GM18519 (cell line): ENCODE measurements at regions not wholly inside any gene's neighbourhood (a gene's known extent, or its start where the extent isn't known, plus 50 kb on each side); places are given as distances from the start of the nearest gene placed in this dataset.

Experiments used
- ATAC-seq: cut with Tn5 transposase; IDR thresholded peaks from one replicate; pipeline ENCODE4 v1.9.1; 2021; ENCODE audit warnings: mild to moderate bottlenecking, moderate library complexity; ENCODE audit not compliant: unreplicated experiment, low FRiP score

- ATAC-seq, result no peak
Measured at GRCh38 chr2:128868686-128869551, 550.3 kb upstream of the HS6ST1 start.

GRCh38 chr2:128874608-128875007 is 555.9 kb upstream of the HS6ST1 start:
- no peak for ATAC-seq

- ATAC-seq, result no peak
Measured at GRCh38 chr2:128876986-128877983, 558.6 kb upstream of the HS6ST1 start.

GRCh38 chr2:128879161-128879560 is 560.5 kb upstream of the HS6ST1 start:
- ATAC-seq, result no peak

GRCh38 chr2:128894896-128895295 is 576.2 kb upstream of the HS6ST1 start:
- no peak for ATAC-seq

GRCh38 chr2:128901572-128902391 is 583.1 kb upstream of the HS6ST1 start:
- ATAC-seq, result no peak

GRCh38 chr2:128903637-128904036 is 585.0 kb upstream of the HS6ST1 start:
- no peak for ATAC-seq

- ATAC-seq, result no peak
Measured at GRCh38 chr2:128911276-128911675, 592.6 kb upstream of the HS6ST1 start.

GRCh38 chr2:128914320-128914719 is 595.7 kb upstream of the HS6ST1 start:
- ATAC-seq, result no peak

- no peak for ATAC-seq
Measured at GRCh38 chr2:128921751-128922150, 603.1 kb upstream of the HS6ST1 start.

- ATAC-seq, result no peak
Measured at GRCh38 chr2:128922154-128922553, 603.5 kb upstream of the HS6ST1 start.

- ATAC-seq, result no peak
Measured at GRCh38 chr2:128925631-128926030, 607.0 kb upstream of the HS6ST1 start.

GRCh38 chr2:128930101-128930500 is 611.4 kb upstream of the HS6ST1 start:
- no peak for ATAC-seq

GRCh38 chr2:128940378-128940777 is 621.7 kb upstream of the HS6ST1 start:
- no peak for ATAC-seq

- ATAC-seq, result no peak
Measured at GRCh38 chr2:128941751-128942150, 623.1 kb upstream of the HS6ST1 start.

GRCh38 chr2:128949360-128949759 is 630.7 kb upstream of the HS6ST1 start:
- ATAC-seq, result no peak

GRCh38 chr2:128950758-128951157 is 632.1 kb upstream of the HS6ST1 start:
- no peak for ATAC-seq

GRCh38 chr2:128958241-128958640 is 639.6 kb upstream of the HS6ST1 start:
- no peak for ATAC-seq

GRCh38 chr2:128967646-128968045 is 649.0 kb upstream of the HS6ST1 start:
- no peak for ATAC-seq

GRCh38 chr2:128969374-128969773 is 650.7 kb upstream of the HS6ST1 start:
- no peak for ATAC-seq
